Mesothelial cell of epicardium (in vitro differentiated cells): ENCODE measurements at regions not wholly inside any gene's neighbourhood (a gene's known extent, or its start where the extent isn't known, plus 50 kb on each side); places are given as distances from the start of the nearest gene placed in this dataset.

Source experiments
- DNase-seq, 2 experiments: peaks; one replicate each; pipeline ENCODE4 v3.0.0; 2021; ENCODE audit warnings: low spot score in 2 of 2; ENCODE audit not compliant: unreplicated experiment in 2 of 2
- H3K27ac Mint-ChIP-seq: 2 replicates; pipeline ENCODE4 v1.8.0; 2021; ENCODE audit warnings: mixed read lengths
- H3K27me3 Mint-ChIP-seq: 2 replicates; pipeline ENCODE4 v1.8.0; 2021; ENCODE audit warnings: low read depth, mixed read lengths
- H3K36me3 Mint-ChIP-seq: 2 replicates; pipeline ENCODE4 v1.8.0; 2021; ENCODE audit warnings: mixed read lengths
- H3K4me1 Mint-ChIP-seq: 2 replicates; pipeline ENCODE4 v1.8.0; 2021; ENCODE audit warnings: mixed read lengths
- H3K4me3 Mint-ChIP-seq: 2 replicates; pipeline ENCODE4 v1.8.0; 2021; ENCODE audit warnings: mild to moderate bottlenecking, moderate library complexity, mixed read lengths
- H3K9me3 Mint-ChIP-seq: 2 replicates; pipeline ENCODE4 v1.8.0; 2021; ENCODE audit warnings: mixed read lengths
- CTCF ChIP-seq: fragments of 200-600 bp; sonication (generic); IDR thresholded peaks from one replicate; pipeline ENCODE4 v1.5.0; 2021; ENCODE audit warnings: antibody characterized with exemption; ENCODE audit not compliant: unreplicated experiment

- H3K4me3 Mint-ChIP-seq: no peak overlapping the region
- no peak for DNase-seq
These were observed 370.3 kb downstream of the CD109 start for GRCh38 chr6:74066168-74066871.

GRCh38 chr6:74065705-74066104 lies 369.7 kb downstream of the CD109 start:
- H3K4me3 Mint-ChIP-seq: no peak overlapping the region
- peaks cover 18% of the 10 kb centered on the region for H3K27me3 Mint-ChIP-seq
- no peaks in the 10 kb centered on the region for H3K4me1 Mint-ChIP-seq
- peaks cover 5% of the 10 kb centered on the region for H3K9me3 Mint-ChIP-seq
- no peak for TF ChIP-seq CTCF
- H3K36me3 Mint-ChIP-seq: no peaks in the 10 kb centered on the region
- no peak for DNase-seq
- no peak overlapping the region for H3K27ac Mint-ChIP-seq

More at GRCh38 chr6:74066168-74066871, 370.3 kb downstream of the CD109 start:
- Mint-ChIP-seq H3K27ac (no peak overlapping the region), H3K27me3 (peaks cover 20% of the 10 kb centered on the region), H3K36me3 (no peaks in the 10 kb centered on the region), H3K4me1 (no peaks in the 10 kb centered on the region), H3K9me3 (peaks cover 5% of the 10 kb centered on the region)
- no peak for TF ChIP-seq CTCF

GRCh38 chr6:74063391-74063790 lies 367.4 kb downstream of the CD109 start:
- Mint-ChIP-seq H3K4me1 (no peaks in the 10 kb centered on the region), H3K36me3 (no peaks in the 10 kb centered on the region), H3K27me3 (peaks cover 18% of the 10 kb centered on the region), H3K9me3 (peaks cover 5% of the 10 kb centered on the region), H3K4me3 (no peak overlapping the region), H3K27ac (no peak overlapping the region)
- DNase-seq: no peak
- no peak for TF ChIP-seq CTCF

GRCh38 chr6:74061201-74061600 lies 365.2 kb downstream of the CD109 start:
- Mint-ChIP-seq H3K27ac (no peak overlapping the region), H3K27me3 (peaks cover 11% of the 10 kb centered on the region), H3K9me3 (peaks cover 3% of the 10 kb centered on the region), H3K36me3 (no peaks in the 10 kb centered on the region), H3K4me3 (no peak overlapping the region), H3K4me1 (no peaks in the 10 kb centered on the region)
- no peak for TF ChIP-seq CTCF
- DNase-seq: no peak

- no peak overlapping the region for H3K27ac Mint-ChIP-seq
- H3K27me3 Mint-ChIP-seq: peaks cover 3% of the 10 kb centered on the region
- no peak for TF ChIP-seq CTCF
These were observed 364.4 kb downstream of the CD109 start for GRCh38 chr6:74060354-74060753.

GRCh38 chr6:74058606-74059005 lies 362.6 kb downstream of the CD109 start:
- Mint-ChIP-seq H3K4me1 (no peaks in the 10 kb centered on the region), H3K9me3 (peaks cover 3% of the 10 kb centered on the region), H3K4me3 (no peak overlapping the region), H3K27me3 (peaks cover 3% of the 10 kb centered on the region), H3K36me3 (no peaks in the 10 kb centered on the region), H3K27ac (no peak overlapping the region)
- no peak for DNase-seq
- no peak for TF ChIP-seq CTCF

More at GRCh38 chr6:74060354-74060753, 364.4 kb downstream of the CD109 start:
- Mint-ChIP-seq H3K4me1 (no peaks in the 10 kb centered on the region), H3K9me3 (peaks cover 3% of the 10 kb centered on the region), H3K36me3 (no peaks in the 10 kb centered on the region), H3K4me3 (no peak overlapping the region)
- DNase-seq: no peak
